Tibial nerve (tissue), 4 donors: ENCODE measurements at regions not wholly inside any gene's neighbourhood (a gene's known extent, or its start where the extent isn't known, plus 50 kb on each side); places are given as distances from the start of the nearest gene placed in this dataset.

Experiments used
- CTCF ChIP-seq, 5 experiments: fragments of 200-600 bp in 3 of 5; fragments of 450-650 bp in 2 of 5; sonication (generic) in 3 of 5; IDR thresholded peaks; one replicate each; pipeline ENCODE4 v1.5.1; 2016 to 2019; ENCODE audit warnings: antibody characterized with exemption in 5 of 5, mild to moderate bottlenecking in 3 of 5, moderate library complexity in 2 of 5
- EP300 ChIP-seq, 2 donors: sonication (generic); formaldehyde crosslinking; IDR thresholded peaks; one replicate each; pipeline ENCODE4 v1.6.1; 2017; ENCODE audit warnings: antibody characterized with exemption in 2 of 2, mild to moderate bottlenecking in 1 of 2
- POLR2A ChIP-seq, 2 donors: fragments of 450-650 bp; IDR thresholded peaks; one replicate each; pipeline ENCODE4 v1.6.1; 2017; ENCODE audit warnings: antibody characterized with exemption in 2 of 2, mild to moderate bottlenecking in 2 of 2, moderate library complexity in 2 of 2

- TF ChIP-seq CTCF (IDR thresholded peaks at IDR 0.05) (no peak), POLR2A (IDR thresholded peaks at IDR 0.05) (no peak), EP300 (IDR thresholded peaks at IDR 0.05) (no peak)
Observed at GRCh38 chr2:138180692-138181386, 216.6 kb downstream of the HNMT start.
